OCI-LY3 (cell line): ENCODE measurements at regions not wholly inside any gene's neighbourhood (a gene's known extent, or its start where the extent isn't known, plus 50 kb on each side); places are given as distances from the start of the nearest gene placed in this dataset.

Experiments
- CTCF ChIP-seq: fragments of 200-600, 300-600 bp; sonication (generic); IDR thresholded peaks from 2 replicates; pipeline ENCODE4 v1.5.1; 2014; ENCODE audit warnings: antibody characterized with exemption, low read length, low read depth
- EZH2phosphoT487 ChIP-seq: fragments of 200-600 bp; shearing (Covaris generic); IDR thresholded peaks from 2 replicates; pipeline ENCODE4 v1.6.1; 2018; ENCODE audit warnings: antibody characterized with exemption, mixed run types, low read depth

DNA sequence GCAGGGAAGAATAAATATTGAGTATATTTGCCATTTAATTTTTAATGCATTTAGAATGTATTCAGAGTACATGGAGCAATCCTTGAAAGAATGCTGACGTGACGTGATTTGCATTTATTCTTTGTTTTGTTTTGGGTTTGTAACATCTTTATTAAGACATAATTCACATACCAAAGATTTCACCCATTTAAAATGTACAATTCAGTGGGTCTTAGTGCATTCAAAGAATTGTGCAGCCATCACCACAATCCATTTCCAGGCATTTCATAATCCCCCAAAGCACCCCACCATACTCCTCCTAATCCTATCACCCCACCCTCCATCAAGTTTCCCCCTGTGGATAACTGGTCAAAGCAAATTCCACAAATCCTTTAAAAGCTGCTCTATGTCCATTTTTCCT lies 87.4 kb downstream of the FAM9B start:
- no peak for TF ChIP-seq CTCF
- TF ChIP-seq EZH2phosphoT487 = no peak
